Activated CD4-positive, CD25-positive, alpha-beta regulatory T cell treated with anti-CD3 and anti-CD28 coated beads, Interleukin-2, amount 50 U/mL, for 24 hours (primary cell): ENCODE measurements at regions not wholly inside any gene's neighbourhood (a gene's known extent, or its start where the extent isn't known, plus 50 kb on each side); places are given as distances from the start of the nearest gene placed in this dataset.
"Not testable (repeated sequence)": the region's sequence is repeated elsewhere in the genome, so short reads cannot be mapped to it uniquely, and the experiment has no call there.

Experiments
- ATAC-seq, 2 donors: fragments of 150-1000 bp; cut with Tn5 transposase; one replicate each; pipeline ENCODE4 v1.10.0; 2021; ENCODE audit warnings: mild to moderate bottlenecking in 1 of 2, moderate library complexity in 1 of 2

- ATAC-seq = no peak
Measured at GRCh38 chr1:65527707-65528503, 107.4 kb downstream of the LEPR start.

GRCh38 chr1:65531972-65532570 is 111.6 kb downstream of the LEPR start:
- ATAC-seq = no peak

- ATAC-seq = no peak
Measured at GRCh38 chr1:65535981-65536380, 115.5 kb downstream of the LEPR start.

- ATAC-seq = no peak
Measured at GRCh38 chr1:65538086-65538485, 117.6 kb downstream of the LEPR start.

- ATAC-seq = no peak
Measured at GRCh38 chr1:65538664-65539063, 118.2 kb downstream of the LEPR start.

GRCh38 chr1:65539266-65540131 is 119.0 kb downstream of the LEPR start:
- ATAC-seq = no peak

- ATAC-seq = no peak
Measured at GRCh38 chr1:65541161-65541560, 120.7 kb downstream of the LEPR start.

- no peak for ATAC-seq
Measured at GRCh38 chr1:65541865-65542264, 121.4 kb downstream of the LEPR start.

GRCh38 chr1:65542592-65542991 is 122.1 kb downstream of the LEPR start:
- not testable (repeated sequence) for ATAC-seq

GRCh38 chr1:65550306-65551010 is 130.0 kb downstream of the LEPR start:
- ATAC-seq = not testable (repeated sequence)

- ATAC-seq = not testable (repeated sequence)
Measured at GRCh38 chr1:65552484-65552883, 132.0 kb downstream of the LEPR start.

- not testable (repeated sequence) for ATAC-seq
Measured at GRCh38 chr1:65554086-65554764, 133.8 kb downstream of the LEPR start.

GRCh38 chr1:65554829-65555228 is 134.4 kb downstream of the LEPR start:
- ATAC-seq = no peak

- no peak for ATAC-seq
Measured at GRCh38 chr1:65558215-65558614, 137.7 kb downstream of the LEPR start.

- ATAC-seq = no peak
Measured at GRCh38 chr1:65564493-65564892, 144.0 kb downstream of the LEPR start.

- no peak for ATAC-seq
Measured at GRCh38 chr1:65568285-65568684, 147.8 kb downstream of the LEPR start.

- no peak for ATAC-seq
Measured at GRCh38 chr1:65572701-65573421, 152.4 kb downstream of the LEPR start.

- no peak for ATAC-seq
Measured at GRCh38 chr1:65577278-65577677, 156.8 kb downstream of the LEPR start.

- not testable (repeated sequence) for ATAC-seq
Measured at GRCh38 chr1:65577982-65578381, 157.5 kb downstream of the LEPR start.

- ATAC-seq = no peak
Measured at GRCh38 chr1:65581119-65581518, 160.7 kb downstream of the LEPR start.

GRCh38 chr1:65584399-65584798 is 163.9 kb downstream of the LEPR start:
- no peak for ATAC-seq
